ENCODE measurements at regions not wholly inside any gene's neighbourhood (a gene's known extent, or its start where the extent isn't known, plus 50 kb on each side); places are given as distances from the start of the nearest gene placed in this dataset.

- TF ChIP-seq TAF1 (IDR thresholded peaks at IDR 0.05; ENCODE audit: borderline replicate concordance, low read depth, low read length): no peak
- no peak for TF ChIP-seq POLR2A (IDR thresholded peaks at IDR 0.05; ENCODE audit: low read depth, low read length)
- no peak for TF ChIP-seq POLR2AphosphoS5 (IDR thresholded peaks at IDR 0.05; ENCODE audit: low read depth, low read length)
Measured at GRCh38 chr18:55856229-55856628, 268.2 kb upstream of the TCF4 start.

Measured in GM12892 (cell line).